ENCODE measurements at regions not wholly inside any gene's neighbourhood (a gene's known extent, or its start where the extent isn't known, plus 50 kb on each side); places are given as distances from the start of the nearest gene placed in this dataset.

- TF ChIP-seq CTCF (IDR thresholded peaks at IDR 0.05; ENCODE audit: extremely low read depth in 1 of 2, insufficient read depth in 1 of 2, low read depth in 1 of 2, low read length in 2 of 2) (no peak), MAX (IDR thresholded peaks at IDR 0.05; ENCODE audit: insufficient read depth, insufficient read length) (no peak), POLR2A (IDR thresholded peaks at IDR 0.05; ENCODE audit: low read depth, low read length) (no peak), POLR2AphosphoS5 (IDR thresholded peaks at IDR 0.05; ENCODE audit: insufficient read depth, low read depth, low read length) (no peak), EZH2 (IDR thresholded peaks at IDR 0.05; ENCODE audit: borderline replicate concordance, low read depth, low read length, severe bottlenecking) (no peak), FOS (IDR thresholded peaks at IDR 0.05; ENCODE audit: borderline replicate concordance, insufficient read depth, low read length) (no peak)
Measured at GRCh38 chr12:43044241-43044640, 454.7 kb upstream of the PRICKLE1 start.

All from endothelial cell of umbilical vein (primary cell).